PC-9 (cell line): ENCODE measurements at regions not wholly inside any gene's neighbourhood (a gene's known extent, or its start where the extent isn't known, plus 50 kb on each side); places are given as distances from the start of the nearest gene placed in this dataset.
A peak's percentile ranks its signal among the peaks of the same experiment; 100 is the strongest.

Experiments used
- BruUV-seq: library from RNA; stranded (reverse); fragments of 400-500 nt; replicated peaks from 2 replicates; lab custom pipeline; 2021; lab: Mats Ljungman, UMichigan
- CTCF ChIA-PET: fragments of 300-600 bp; sonication (Branson Sonifier 250); formaldehyde crosslinking; loops from one replicate; lab custom pipeline; 2022; ENCODE audit warnings: antibody characterized with exemption; lab: Charles Lee
- POLR2A ChIA-PET: fragments of 300-600 bp; sonication (Branson Sonifier 250); formaldehyde crosslinking; loops from one replicate; lab custom pipeline; 2022; ENCODE audit warnings: antibody characterized with exemption; ENCODE audit not compliant: unreplicated experiment; lab: Charles Lee
- DNase-seq, 2 experiments: peaks; one replicate each; pipeline versions ENCODE4 v3.0.0 to v3.0.0-alpha.2; 2015 to 2022; ENCODE audit warnings: mixed read lengths in 1 of 2
- H2AFZ ChIP-seq: fragments of 200-600 bp; sonication (generic); 2 replicates; pipeline ENCODE4 v1.8.1; 2017; ENCODE audit warnings: antibody characterized with exemption
- H3F3A ChIP-seq: fragments of 200-600 bp; sonication (generic); 2 replicates; pipeline ENCODE4 v1.8.1; 2017; ENCODE audit warnings: antibody characterized with exemption, mild to moderate bottlenecking, low read depth; ENCODE audit not compliant: insufficient read depth
- H3K27ac ChIP-seq: fragments of 200-600 bp; sonication (generic); 2 replicates; pipeline ENCODE4 v1.6.1; 2016; ENCODE audit warnings: mixed run types
- H3K27me3 ChIP-seq: fragments of 200-600 bp; sonication (generic); 2 replicates; pipeline ENCODE4 v1.6.1; 2016; ENCODE audit warnings: low read depth, mixed run types; ENCODE audit not compliant: insufficient read depth
- H3K36me3 ChIP-seq: fragments of 200-600 bp; sonication (generic); 2 replicates; pipeline ENCODE4 v1.6.1; 2016; ENCODE audit warnings: low read depth, mixed run types
- H3K4me1 ChIP-seq: fragments of 200-600 bp; sonication (generic); replicated peaks from 2 replicates; pipeline ENCODE4 v1.6.1; 2016; ENCODE audit warnings: mixed run types; ENCODE audit not compliant: insufficient read depth
- H3K4me2 ChIP-seq: fragments of 200-600 bp; sonication (generic); 2 replicates; pipeline ENCODE4 v1.6.1; 2017; ENCODE audit warnings: mixed run types
- H3K4me3 ChIP-seq: fragments of 200-600 bp; sonication (generic); 2 replicates; pipeline ENCODE4 v1.6.1; 2016; ENCODE audit warnings: mixed run types
- H3K79me2 ChIP-seq: fragments of 200-600 bp; sonication (generic); 2 replicates; pipeline ENCODE4 v1.6.1; 2017; ENCODE audit warnings: low read depth, mixed run types
- H3K9me2 ChIP-seq: fragments of 200-600 bp; sonication (generic); 2 replicates; pipeline ENCODE4 v1.8.1; 2017; ENCODE audit warnings: mild to moderate bottlenecking; ENCODE audit not compliant: insufficient read depth
- H3K9me3 ChIP-seq: fragments of 200-600 bp; sonication (generic); 2 replicates; pipeline ENCODE4 v1.8.1; 2016; ENCODE audit warnings: low read depth; ENCODE audit not compliant: insufficient read depth
- H4K20me1 ChIP-seq: fragments of 200-600 bp; sonication (generic); 2 replicates; pipeline ENCODE4 v1.8.1; 2017; ENCODE audit not compliant: insufficient read depth
- CTCF ChIP-seq: fragments of 200-600 bp; sonication (generic); conservative IDR thresholded peaks from 2 replicates; pipeline ENCODE4 v1.6.1; 2017; ENCODE audit warnings: mixed run types, antibody characterized with exemption, mild to moderate bottlenecking, moderate library complexity
- EZH2 ChIP-seq: fragments of 200-600 bp; sonication (generic); IDR thresholded peaks from 2 replicates; pipeline ENCODE4 v1.8.0; 2017; ENCODE audit warnings: antibody characterized with exemption, low read depth
- intact Hi-C: fragments of 100-400 bp; cut with micrococcal nuclease; formaldehyde crosslinking; loops from one replicate; pipeline ENCODE4 v1.10.0; 2022; ENCODE audit not compliant: unreplicated experiment

GRCh38 chr3:18211116-18211515, 214.0 kb downstream of the SATB1 start:
- no peaks in the 10 kb centered on the region for H3K9me2 ChIP-seq
- no peaks in the 10 kb centered on the region for H3K9me3 ChIP-seq
- no peaks in the 10 kb centered on the region for H3K79me2 ChIP-seq
- POLR2A ChIA-PET: no interaction called here
- H3K4me2 ChIP-seq: no peak overlapping the region
- H3F3A ChIP-seq: no peaks in the 10 kb centered on the region
- no peak for DNase-seq
- CTCF ChIA-PET: interaction anchor here (0.6 kb wide), 1 partner anchor 119 kb away, joined by 3 read pairs; no protein-coding TSS in a partner anchor
- no peak overlapping the region for H3K4me3 ChIP-seq
- TF ChIP-seq EZH2 (no peak), CTCF (no peak)
- H3K36me3 ChIP-seq: no peaks in the 10 kb centered on the region
- no peaks in the 10 kb centered on the region for H4K20me1 ChIP-seq
- intact Hi-C loops: no loop called here
- H3K27ac ChIP-seq: no peak overlapping the region
- H3K4me1 ChIP-seq: no peaks in the 10 kb centered on the region
- 0 out of 2 replicates have a peak overlapping the region, but pooled peaks have one; percentile 10 for H2AFZ ChIP-seq
- no peaks in the 10 kb centered on the region for H3K27me3 ChIP-seq
- BruUV-seq: no TSS peak

GRCh38 chr3:18208856-18209255, 216.3 kb downstream of the SATB1 start:
- no TSS peak for BruUV-seq
- POLR2A ChIA-PET: no interaction called here
- no peak overlapping the region for H3K4me3 ChIP-seq

GRCh38 chr3:18208091-18208490, 217.0 kb downstream of the SATB1 start:
- DNase-seq: no peak
- Histone ChIP-seq H3K4me2 (no peak overlapping the region), H3K4me3 (no peak overlapping the region), H3K79me2 (no peaks in the 10 kb centered on the region), H3K9me2 (no peaks in the 10 kb centered on the region), H3K27ac (no peak overlapping the region), H4K20me1 (no peaks in the 10 kb centered on the region), H3K4me1 (no peaks in the 10 kb centered on the region), H2AFZ (no peak overlapping the region), H3K9me3 (no peaks in the 10 kb centered on the region), H3F3A (no peaks in the 10 kb centered on the region), H3K36me3 (no peaks in the 10 kb centered on the region), H3K27me3 (no peaks in the 10 kb centered on the region)
- POLR2A ChIA-PET: no interaction called here
- intact Hi-C loops: no loop called here
- no TSS peak for BruUV-seq
- TF ChIP-seq CTCF: no peak
- no peak for TF ChIP-seq EZH2
- CTCF ChIA-PET: no interaction called here

More at GRCh38 chr3:18208856-18209255, 216.3 kb downstream of the SATB1 start:
- H3K9me2 ChIP-seq: no peaks in the 10 kb centered on the region
- CTCF ChIA-PET: no interaction called here
- H3K27ac ChIP-seq: no peak overlapping the region
- no peaks in the 10 kb centered on the region for H3K9me3 ChIP-seq
- no peak for DNase-seq
- no peaks in the 10 kb centered on the region for H4K20me1 ChIP-seq
- H3K36me3 ChIP-seq: no peaks in the 10 kb centered on the region
- no peaks in the 10 kb centered on the region for H3F3A ChIP-seq
- no peaks in the 10 kb centered on the region for H3K79me2 ChIP-seq
- no peak overlapping the region for H2AFZ ChIP-seq
- H3K4me1 ChIP-seq: no peaks in the 10 kb centered on the region
- no peak for TF ChIP-seq EZH2
- TF ChIP-seq CTCF: no peak
- H3K4me2 ChIP-seq: no peak overlapping the region
- intact Hi-C loops: no loop called here
- no peaks in the 10 kb centered on the region for H3K27me3 ChIP-seq
